ENCODE measurements at regions not wholly inside any gene's neighbourhood (a gene's known extent, or its start where the extent isn't known, plus 50 kb on each side); places are given as distances from the start of the nearest gene placed in this dataset.

- DNase-seq (ENCODE audit: low read depth) = no peak
Observed at GRCh38 chr11:134644476-134645456, 232.7 kb upstream of the B3GAT1 start.

DNA sequence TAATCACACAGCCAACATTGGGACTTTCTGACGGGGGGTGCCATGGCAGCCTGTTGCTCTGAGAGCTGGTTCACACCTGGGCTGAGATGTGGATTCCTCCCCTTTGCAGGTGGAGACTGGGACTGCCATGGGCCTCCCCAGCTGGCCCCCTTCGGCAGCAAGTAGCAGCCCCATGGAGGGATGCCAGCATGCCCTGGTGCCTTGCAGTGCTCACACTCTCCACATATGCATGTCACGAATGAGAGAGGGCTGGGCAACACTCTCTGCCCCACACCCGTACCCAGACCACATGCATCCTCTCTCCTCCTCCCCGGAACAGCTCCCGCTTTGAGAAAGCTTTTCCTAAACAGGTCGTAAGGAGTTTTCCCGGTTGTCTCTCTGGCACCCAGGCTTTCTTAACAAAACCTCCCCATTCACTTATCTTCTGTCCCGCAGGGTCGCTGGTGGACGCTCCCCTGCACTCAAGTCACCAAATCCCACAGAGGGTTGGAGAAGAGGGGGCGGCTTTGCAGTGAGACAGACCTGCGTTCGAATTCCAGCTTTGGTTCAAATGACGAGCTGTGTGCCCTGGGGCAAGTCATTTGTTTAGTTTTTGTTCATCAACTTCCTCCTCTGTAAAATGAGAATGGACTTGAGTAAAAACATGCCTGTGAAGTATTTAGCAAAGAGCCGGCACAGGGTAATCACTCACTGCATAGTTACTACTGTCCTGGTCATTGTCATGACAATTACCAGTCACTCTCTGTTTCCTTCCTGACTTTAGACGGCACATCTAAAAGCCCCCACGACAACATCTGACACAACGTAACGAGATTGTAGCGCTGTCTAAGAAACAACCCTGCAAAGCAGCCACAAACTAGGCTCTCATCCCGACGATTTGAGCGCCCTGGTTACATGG lies 231.3 kb upstream of the B3GAT1 start:
- no peak for DNase-seq (ENCODE audit: low read depth)

- no peak for DNase-seq (ENCODE audit: low read depth)
Observed at GRCh38 chr11:134642206-134642605, 230.2 kb upstream of the B3GAT1 start.

- DNase-seq (ENCODE audit: low read depth) = no peak
Observed at GRCh38 chr11:134640971-134641968, 229.2 kb upstream of the B3GAT1 start.

- DNase-seq (ENCODE audit: low read depth) = no peak
Observed at GRCh38 chr11:134640536-134640935, 228.5 kb upstream of the B3GAT1 start.

DNA sequence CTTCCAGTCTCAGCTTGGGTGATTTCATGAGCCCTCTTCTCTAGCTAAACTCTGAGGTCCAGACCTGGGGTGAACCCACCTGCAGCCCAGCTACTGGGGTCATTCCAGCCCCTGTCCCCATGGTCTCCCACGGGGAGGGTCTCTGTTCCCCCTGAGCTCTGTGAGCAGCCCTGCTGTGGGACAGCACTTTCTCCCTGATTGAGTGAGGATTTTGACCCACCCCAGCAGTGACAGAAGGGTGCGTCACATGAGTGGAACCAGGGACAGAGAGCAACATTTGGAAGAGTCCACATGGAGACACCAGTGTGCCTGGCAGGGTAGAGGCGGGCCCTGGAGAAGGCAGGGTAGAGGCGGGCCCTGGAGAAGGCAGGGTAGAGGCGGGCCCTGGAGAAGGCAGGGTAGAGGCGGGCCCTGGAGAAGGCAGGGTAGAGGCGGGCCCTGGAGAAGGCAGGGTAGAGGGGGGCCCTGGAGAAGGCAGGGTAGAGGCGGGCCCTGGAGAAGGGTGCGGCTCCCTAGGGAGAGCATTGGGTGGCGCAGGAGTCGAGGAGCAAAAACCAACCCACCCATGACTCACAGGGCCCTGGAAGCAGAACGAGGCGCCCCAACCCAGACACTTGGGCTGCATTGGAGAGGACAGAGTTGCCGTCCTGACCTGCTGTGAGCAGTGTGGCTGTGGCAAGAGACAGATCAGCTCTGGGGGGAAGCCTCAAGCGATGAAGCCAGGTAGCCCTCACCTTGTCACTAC lies 227.7 kb upstream of the B3GAT1 start:
- DNase-seq (ENCODE audit: low read depth) = no peak

DNA sequence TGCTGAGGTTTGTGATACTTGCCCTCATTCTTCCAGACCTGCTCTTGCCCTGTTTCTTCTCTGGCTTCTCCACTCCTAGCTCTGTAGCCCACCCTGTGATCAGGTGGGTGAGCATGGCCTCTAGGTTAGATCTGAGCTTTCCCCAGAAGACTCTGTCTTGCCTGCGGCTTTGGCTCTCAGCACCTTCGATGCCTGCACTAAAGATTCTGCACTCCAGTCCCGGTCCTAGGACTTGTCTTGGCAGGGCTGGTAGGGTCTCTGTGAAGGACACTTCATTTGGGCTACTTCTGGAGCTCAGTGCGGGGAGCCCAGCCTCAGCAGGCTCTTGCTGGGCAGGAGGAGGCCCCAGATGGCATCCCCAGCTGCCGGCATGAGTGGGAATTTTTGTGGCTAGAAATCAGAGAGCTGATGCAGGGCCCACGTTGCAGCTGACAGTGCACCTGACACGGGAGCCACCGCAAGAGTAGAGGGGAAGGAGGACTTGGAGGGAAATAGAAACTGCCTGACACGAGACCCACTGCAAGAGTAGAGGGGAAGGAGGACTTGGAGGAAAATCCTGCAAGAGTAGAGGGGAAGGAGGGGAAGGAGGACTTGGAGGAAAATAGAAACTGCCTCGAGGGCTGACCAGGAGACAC lies 226.9 kb upstream of the B3GAT1 start:
- DNase-seq (ENCODE audit: low read depth) = no peak

DNA sequence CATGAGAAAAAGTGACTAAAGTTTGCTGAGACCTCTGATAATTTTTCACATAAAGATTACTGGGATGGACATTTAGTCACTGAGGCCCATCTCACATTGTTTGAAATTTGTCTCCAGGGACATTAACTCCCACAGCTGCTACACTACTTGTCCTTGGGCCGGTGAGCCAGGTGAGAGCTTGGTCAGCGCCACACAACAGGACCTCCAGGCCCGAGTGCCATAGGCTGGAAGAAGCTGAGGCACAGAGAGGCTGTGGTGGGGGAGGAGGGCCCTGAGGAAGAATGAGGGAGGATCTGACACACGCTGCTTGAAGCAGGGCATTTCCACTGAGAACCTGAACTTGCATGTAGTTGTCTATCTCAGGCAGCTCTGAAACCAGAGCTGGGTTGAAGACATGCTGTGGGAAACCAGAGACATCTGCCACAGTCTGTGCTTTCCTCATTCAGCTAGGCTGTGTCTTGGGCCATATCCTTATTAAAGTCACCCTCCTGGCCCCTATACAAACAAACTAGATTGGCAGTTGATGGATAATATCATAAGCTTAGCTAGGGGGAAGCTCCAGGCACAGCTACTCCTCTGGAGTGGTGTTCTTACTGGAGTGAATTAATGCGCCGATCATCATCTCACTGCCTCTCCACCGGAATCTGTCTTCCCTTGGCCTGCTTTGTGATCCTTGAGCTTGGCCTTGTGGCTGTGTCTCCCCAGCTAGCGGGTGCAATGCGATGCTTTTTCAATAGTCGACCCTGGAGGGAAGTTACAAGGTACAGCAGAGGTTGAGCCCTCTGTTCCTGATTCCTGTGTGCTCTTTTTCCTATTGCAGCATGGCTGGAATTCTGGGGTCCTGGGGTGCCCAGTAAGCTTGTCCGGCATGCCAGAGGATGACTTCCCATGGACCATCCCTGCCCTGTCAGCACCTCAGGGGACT lies 225.3 kb upstream of the B3GAT1 start:
- no peak for DNase-seq (ENCODE audit: low read depth)

DNA sequence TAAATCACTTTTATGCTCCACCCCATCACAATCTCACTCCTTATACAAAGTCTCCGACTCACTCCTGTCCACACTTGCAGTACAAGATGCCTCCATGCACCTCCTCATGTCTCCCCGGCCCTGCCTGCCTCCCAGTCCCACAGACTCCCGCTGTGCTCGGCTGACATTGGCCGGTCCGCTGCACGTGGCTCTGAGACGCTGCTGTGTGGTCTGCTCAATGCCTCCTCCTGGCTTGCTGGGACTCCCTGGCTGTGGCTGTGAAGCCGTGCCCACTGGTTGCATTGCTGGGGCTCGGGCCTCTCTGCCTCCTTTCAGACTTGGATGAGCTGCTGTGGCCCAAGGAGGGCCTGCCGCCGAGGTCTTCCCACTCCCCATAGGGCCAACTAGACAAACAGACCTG lies 224.0 kb upstream of the B3GAT1 start:
- DNase-seq (ENCODE audit: low read depth) = no peak

DNA sequence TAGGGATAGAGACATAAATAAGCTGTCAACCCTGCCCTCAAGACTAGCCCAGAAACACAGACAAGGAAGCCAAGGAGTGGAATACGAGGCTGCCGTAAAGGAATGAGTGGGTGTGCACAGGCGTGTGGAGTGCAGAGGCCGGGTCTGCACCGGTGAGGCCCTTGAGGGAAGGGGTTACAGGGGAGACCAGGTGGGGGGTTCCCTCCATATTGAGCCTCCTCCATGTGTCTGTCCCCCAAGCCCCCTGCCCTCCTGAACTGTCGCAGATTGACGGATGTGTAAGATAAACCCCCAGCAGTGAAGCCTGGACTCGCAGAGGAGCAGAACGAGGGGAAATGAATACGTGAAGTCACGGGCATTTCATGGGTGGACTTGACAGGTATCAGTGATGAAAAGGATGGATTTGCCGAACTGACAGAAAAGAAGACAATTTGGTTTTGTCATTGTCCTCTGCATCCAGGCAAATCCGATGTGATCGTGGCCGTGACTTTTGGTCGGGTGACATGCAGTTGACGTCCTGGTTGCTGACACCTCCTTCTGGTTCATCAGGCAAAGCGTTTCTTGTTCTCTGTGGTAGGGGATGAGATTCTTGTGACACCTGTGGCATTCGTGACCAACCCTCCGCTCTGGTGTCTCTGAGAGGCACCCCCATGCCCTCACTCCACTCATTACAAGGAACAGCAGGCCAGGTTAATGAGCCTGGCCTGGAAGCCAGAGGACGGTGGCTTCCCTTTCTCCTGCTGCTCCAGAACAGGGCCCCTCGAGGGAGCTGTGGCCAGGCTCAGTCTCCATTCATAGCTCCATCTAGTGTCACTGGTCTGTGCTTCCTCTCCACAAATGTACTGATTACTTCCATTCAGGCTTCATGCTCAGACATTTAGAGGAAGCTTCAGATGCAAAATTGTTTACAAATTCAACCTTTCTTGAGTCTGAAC lies 223.1 kb upstream of the B3GAT1 start:
- no peak for DNase-seq (ENCODE audit: low read depth)

GRCh38 chr11:134633276-134633675 lies 221.2 kb upstream of the B3GAT1 start:
- DNase-seq (ENCODE audit: low read depth) = no peak

DNA sequence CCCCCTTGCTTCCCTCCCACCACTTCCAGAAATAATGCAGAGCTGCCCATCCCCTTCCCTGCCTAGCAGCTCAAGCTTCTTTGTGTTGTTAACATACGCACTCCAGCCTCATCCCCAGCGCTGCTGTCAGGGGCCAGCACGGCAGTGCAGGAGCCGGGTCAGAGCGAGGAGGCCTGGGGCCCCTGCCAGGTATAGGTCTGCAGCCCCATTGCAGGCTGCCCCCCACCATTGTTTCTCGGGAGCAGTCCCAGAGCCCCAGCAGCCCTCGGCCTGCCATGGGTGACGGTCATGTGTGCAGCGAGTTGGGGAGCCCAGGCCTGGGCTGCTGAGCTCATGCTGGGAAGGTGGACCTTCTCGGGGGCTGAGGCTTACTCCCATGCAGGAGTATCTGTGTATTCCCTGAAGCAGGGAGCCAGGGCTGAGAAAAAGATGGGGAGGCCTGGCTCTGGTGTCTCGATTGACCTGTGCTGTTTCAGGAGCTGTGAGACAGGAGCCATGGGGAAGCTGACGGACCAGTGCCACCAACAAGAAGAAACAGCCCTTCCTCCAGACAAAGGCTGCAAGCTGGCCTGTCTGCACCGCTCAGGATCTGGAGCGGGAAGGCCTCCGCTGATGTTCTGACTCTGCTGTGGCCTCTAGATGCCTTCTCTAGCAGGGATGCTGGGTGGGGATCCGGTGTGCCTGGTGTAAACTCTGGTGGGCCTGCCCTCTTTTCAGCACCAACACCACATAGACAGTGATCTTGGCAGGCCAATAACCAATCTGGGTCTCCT lies 220.5 kb upstream of the B3GAT1 start:
- DNase-seq (ENCODE audit: low read depth) = no peak

- no peak for DNase-seq (ENCODE audit: low read depth)
Observed at GRCh38 chr11:134630861-134631260, 218.8 kb upstream of the B3GAT1 start.

DNA sequence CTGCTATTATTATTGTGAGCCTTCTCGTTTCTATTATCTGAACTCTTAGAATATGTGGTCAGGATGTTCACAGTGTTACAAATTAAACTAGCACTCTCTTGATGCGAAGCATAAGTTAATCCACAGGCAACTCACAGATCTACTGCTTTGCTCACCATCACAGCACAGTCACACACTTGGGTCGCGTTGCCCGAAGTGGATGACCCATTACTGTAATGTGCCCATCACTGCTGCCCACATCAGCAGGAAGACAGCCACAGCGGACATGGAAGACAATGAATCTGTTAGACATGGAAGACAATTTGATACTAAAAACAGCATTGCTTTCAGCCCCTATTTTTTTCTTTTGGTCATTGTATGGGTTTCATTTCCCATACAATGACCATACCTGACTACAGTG lies 216.4 kb upstream of the B3GAT1 start:
- DNase-seq (ENCODE audit: low read depth) = no peak

GRCh38 chr11:134626032-134626431 lies 214.0 kb upstream of the B3GAT1 start:
- no peak for DNase-seq (ENCODE audit: low read depth)

GRCh38 chr11:134625631-134626030 lies 213.6 kb upstream of the B3GAT1 start:
- no peak for DNase-seq (ENCODE audit: low read depth)

DNA sequence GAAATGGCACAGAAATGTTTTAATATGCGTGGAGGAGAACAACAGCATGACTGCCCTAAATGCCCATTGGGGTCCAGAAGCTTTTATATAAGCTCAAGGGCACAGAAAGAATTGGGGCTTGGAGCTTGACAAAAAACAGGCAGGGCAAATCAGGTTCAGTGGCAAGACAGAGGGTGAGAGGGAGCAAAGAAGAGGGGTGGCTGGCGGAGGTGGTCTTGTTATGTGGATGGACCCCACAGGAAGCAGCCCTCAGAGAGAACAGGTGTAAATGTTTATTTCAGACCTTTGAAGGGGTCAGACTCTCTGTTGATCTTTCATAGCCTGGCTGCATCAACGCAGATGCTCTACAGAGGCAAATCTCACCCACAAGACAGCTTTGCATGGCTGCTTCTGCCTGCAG lies 213.1 kb upstream of the B3GAT1 start:
- no peak for DNase-seq (ENCODE audit: low read depth)
